SIG-M5 treated with dmso at 0.1 percent for 504 hours (cell line): ENCODE measurements at regions not wholly inside any gene's neighbourhood (a gene's known extent, or its start where the extent isn't known, plus 50 kb on each side); places are given as distances from the start of the nearest gene placed in this dataset.
"Not testable (repeated sequence)": the region's sequence is repeated elsewhere in the genome, so short reads cannot be mapped to it uniquely, and the experiment has no call there.

Source experiments
- DNase-seq: peaks from one replicate; lab custom pipeline; 2025; ENCODE audit not compliant: unreplicated experiment; lab: John Stamatoyannopoulos, UW

GRCh38 chr6:66258731-66259487 is 551.9 kb upstream of the EYS start:
- not testable (repeated sequence) for DNase-seq

- DNase-seq: no peak
These were observed 538.2 kb upstream of the EYS start for GRCh38 chr6:66245231-66245630.

DNA sequence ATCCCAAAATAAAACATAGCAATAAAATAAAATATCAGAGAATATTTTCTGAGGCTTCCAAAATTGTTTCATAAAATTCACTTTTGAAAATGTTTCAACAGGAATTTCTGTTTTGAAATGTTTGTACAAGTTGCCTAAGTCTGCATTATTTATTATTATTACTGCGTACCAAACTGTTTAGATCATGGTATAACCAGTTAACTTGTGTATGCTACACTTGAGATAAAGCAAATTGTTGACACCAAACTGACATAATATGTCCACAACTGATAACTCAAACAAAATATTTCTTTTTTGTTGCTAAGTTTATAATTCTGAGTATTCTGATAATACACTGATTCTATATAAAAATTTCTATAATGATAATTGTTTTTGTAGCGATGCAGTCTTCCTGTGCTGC is 531.8 kb upstream of the EYS start:
- no peak for DNase-seq

DNA sequence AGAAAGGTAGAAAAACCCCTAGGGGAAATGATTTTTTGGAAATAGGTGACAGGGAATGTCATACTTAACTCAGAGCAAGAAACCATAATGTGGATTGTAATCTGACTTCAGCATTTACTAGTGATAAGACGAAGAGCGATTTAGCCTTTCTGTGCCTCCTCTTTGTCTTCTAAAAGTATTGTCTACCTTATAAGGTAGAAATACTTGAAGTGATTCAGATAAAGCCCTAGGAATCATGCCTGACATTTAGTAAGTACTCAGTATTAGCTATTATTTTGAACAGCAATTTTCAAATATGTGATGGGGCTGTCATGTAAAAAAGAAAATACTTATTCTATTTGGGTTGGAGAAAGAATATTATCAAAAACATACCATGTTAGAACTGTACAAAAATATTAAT is 525.9 kb upstream of the EYS start:
- DNase-seq: no peak

GRCh38 chr6:66230591-66230990 is 523.6 kb upstream of the EYS start:
- DNase-seq: no peak

DNA sequence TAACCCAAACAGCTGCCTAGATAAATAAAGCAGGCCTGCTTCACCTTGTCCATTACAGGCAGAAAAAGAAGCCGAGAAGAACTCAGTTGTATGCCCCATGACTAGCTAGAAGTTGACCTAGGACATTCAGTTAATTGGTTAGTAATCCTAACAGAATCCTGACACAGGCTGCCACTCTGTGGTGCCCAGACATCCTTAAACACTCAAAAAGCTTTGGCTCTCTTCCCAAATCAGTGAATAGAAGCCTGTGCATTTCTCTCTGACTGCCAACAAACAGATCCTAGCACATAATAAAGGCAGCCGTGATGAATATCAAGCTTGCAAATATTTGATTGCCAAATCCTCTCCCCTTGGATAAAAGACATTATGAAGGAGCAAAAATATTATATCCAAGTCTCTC is 519.1 kb upstream of the EYS start:
- no peak for DNase-seq

DNA sequence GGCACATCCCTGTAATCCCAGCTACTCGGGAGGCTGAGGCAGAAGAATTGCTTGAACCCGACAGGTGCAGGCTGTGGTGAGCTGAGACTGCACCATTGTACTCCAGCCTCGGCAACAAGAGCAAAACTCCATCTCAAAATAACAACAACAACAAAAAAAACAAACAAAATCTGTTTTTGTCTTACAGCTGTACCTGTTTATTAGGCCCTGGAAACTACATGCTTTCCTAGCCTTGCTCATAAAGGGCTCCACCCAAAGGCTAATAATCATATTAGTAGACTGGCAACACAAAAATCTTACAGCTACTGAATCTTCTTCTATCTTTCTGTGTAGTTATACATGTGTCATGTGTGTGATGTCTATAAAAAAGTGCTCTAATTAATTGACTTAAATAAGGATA is 503.9 kb upstream of the EYS start:
- DNase-seq: no peak

- DNase-seq: no peak
These were observed 493.4 kb upstream of the EYS start for GRCh38 chr6:66200390-66200789.

DNA sequence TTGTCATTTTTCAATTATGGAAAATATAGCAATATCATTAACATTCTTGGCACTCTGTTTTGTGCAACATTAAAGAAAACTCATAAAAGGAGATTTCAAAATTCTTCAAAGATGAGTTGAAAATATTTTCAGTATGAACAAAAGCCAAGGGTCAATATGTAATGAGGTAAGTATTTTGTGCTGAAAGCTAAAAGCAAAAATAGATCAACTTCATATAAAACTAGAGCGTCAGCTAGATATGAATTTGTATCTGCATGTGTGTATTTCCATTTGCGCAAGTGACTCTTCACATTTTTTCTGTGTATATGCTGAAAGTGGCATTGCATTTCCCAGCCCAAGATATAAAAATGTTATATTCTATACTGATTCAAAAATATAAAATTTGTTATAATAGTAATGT is 492.1 kb upstream of the EYS start:
- no peak for DNase-seq

- DNase-seq: no peak
These were observed 491.1 kb upstream of the EYS start for GRCh38 chr6:66198062-66198624.

GRCh38 chr6:66190858-66191257 is 483.8 kb upstream of the EYS start:
- no peak for DNase-seq

DNA sequence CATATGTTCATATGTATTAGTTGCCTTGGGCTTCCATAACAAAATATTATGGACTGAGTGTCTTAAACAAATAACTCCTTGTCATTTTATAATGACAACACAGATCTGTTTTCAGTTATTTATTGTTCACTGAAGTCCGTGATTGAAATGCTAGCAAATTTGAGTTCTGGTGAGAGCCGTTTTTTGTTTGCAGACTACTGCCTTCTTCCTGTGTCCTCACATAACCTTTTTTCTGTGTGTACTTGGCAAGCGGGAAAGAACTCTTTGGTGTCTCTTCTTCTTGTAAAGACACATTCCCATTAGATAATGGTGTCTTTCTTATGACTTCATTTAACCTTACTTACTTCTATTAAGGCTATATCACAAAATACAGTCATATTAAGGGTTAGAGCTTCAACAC is 482.9 kb upstream of the EYS start:
- no peak for DNase-seq

GRCh38 chr6:66186756-66187155 is 479.7 kb upstream of the EYS start:
- no peak for DNase-seq

DNA sequence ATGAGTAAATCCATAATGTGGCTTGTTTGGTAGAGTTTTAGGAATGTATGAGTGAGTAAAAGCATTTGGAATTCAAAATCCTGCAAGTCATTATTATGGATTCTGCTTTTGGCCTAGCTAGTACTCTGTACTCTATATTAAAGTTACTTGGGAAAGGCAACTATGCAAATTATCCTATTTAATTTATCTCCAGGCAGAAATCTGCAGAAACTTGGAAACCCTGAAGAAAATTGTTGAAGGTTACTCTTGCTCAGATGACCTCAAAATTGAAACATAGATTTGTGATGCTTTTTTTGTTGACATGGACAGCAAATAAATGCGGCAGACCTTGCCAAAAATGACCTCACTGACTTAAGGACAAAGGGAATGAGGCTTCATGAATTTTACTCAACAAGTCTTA is 477.1 kb upstream of the EYS start:
- no peak for DNase-seq

GRCh38 chr6:66179361-66179760 is 472.3 kb upstream of the EYS start:
- no peak for DNase-seq

DNA sequence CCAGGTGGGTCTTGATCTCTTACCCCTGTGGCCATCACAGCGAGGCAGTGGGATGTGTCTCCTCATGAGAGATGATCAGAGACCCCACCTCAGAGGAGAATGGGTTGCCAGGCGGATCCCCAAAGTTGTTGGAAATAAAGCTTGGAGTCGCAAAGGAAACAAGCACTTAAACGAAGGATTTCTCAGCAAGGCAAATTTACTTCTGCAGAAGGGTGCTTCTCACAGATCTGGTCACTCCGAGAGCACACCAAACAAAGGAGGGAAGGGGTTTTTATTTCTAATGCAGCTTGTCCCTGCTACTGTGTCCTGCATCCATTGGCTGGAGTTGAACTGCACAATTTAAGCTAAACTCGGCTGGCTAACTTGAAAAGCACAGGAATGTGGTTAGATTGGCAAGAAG is 466.6 kb upstream of the EYS start:
- no peak for DNase-seq

GRCh38 chr6:66166713-66167112 is 459.7 kb upstream of the EYS start:
- not testable (repeated sequence) for DNase-seq

GRCh38 chr6:66161546-66162108 is 454.6 kb upstream of the EYS start:
- DNase-seq: no peak

DNA sequence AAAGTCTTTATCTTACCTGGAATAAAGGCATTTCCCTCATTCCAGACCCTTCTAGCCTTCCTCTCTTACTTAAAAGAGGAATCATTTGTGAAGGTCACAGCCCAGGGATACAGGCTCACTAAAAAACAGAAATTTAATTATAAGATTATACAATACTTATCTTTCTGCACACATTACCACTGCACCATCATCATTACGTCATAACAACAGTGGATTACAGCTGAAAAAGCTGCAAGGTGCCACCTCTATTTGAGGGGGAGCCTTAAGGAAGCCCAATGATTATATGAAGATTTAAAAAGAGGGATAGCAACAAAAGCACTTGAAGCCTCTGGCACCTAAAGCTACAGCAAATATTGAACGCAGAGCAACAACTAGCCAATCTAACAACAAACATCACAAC is 452.9 kb upstream of the EYS start:
- no peak for DNase-seq

- no peak for DNase-seq
These were observed 446.2 kb upstream of the EYS start for GRCh38 chr6:66153247-66153646.

GRCh38 chr6:66149132-66149531 is 442.1 kb upstream of the EYS start:
- DNase-seq: no peak

DNA sequence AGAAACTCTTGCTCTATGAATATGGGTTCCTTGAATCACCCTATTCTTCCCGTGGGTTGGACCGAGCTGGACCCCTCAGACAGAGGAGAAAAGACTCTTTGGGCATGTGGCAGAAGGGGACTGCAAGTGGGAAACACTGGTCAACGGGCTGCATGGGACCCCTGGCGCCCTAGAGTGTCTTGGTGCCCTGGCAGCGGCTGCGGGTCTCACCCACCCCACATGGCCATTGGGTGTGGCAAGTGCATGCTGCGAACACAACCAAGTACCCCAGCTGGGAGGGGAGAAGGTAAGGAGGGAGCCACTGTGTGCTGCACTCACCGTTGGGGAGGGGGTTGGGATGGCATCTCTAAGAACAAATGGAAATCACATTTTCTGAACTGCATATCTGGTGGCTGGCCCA is 438.8 kb upstream of the EYS start:
- no peak for DNase-seq

GRCh38 chr6:66134021-66134420 is 427.0 kb upstream of the EYS start:
- no peak for DNase-seq
